ENCODE measurements at regions not wholly inside any gene's neighbourhood (a gene's known extent, or its start where the extent isn't known, plus 50 kb on each side); places are given as distances from the start of the nearest gene placed in this dataset.

GRCh38 chr6:21678990-21679389 is 85.4 kb downstream of the SOX4 start:
- no peaks in the 10 kb centered on the region for H3K9me3 Mint-ChIP-seq
- no peaks in the 10 kb centered on the region for H3K4me1 Mint-ChIP-seq (ENCODE audit: low read depth)
- no peaks in the 10 kb centered on the region for H3K27me3 Mint-ChIP-seq (ENCODE audit: insufficient read depth)
- DNase-seq (ENCODE audit: low spot score): no peak
- no peaks in the 10 kb centered on the region for H3K36me3 Mint-ChIP-seq (ENCODE audit: low read depth)
- intact Hi-C loops (cut with micrococcal nuclease): no loop called here
- H3K4me3 Mint-ChIP-seq: no peak overlapping the region
- no peak overlapping the region for H3K27ac Mint-ChIP-seq

- intact Hi-C loops (cut with micrococcal nuclease): no loop called here
- Mint-ChIP-seq H3K9me3 (no peaks in the 10 kb centered on the region), H3K27ac (no peak overlapping the region), H3K4me1 (ENCODE audit: low read depth) (no peaks in the 10 kb centered on the region), H3K36me3 (ENCODE audit: low read depth) (no peaks in the 10 kb centered on the region), H3K4me3 (no peak overlapping the region), H3K27me3 (ENCODE audit: insufficient read depth) (no peaks in the 10 kb centered on the region)
- DNase-seq (ENCODE audit: low spot score): no peak
Measured at GRCh38 chr6:21679761-21680265, 86.3 kb downstream of the SOX4 start.

GRCh38 chr6:21680611-21681010 is 87.1 kb downstream of the SOX4 start:
- H3K4me1 Mint-ChIP-seq (ENCODE audit: low read depth): no peaks in the 10 kb centered on the region
- H3K4me3 Mint-ChIP-seq: no peak overlapping the region
- no peak overlapping the region for H3K27ac Mint-ChIP-seq
- no peaks in the 10 kb centered on the region for H3K36me3 Mint-ChIP-seq (ENCODE audit: low read depth)
- H3K9me3 Mint-ChIP-seq: peaks cover under 1% of the 10 kb centered on the region
- intact Hi-C loops (cut with micrococcal nuclease): no loop called here
- H3K27me3 Mint-ChIP-seq (ENCODE audit: insufficient read depth): no peaks in the 10 kb centered on the region
- DNase-seq (ENCODE audit: low spot score): no peak

- Mint-ChIP-seq H3K4me1 (ENCODE audit: low read depth) (no peaks in the 10 kb centered on the region), H3K9me3 (peaks cover 8% of the 10 kb centered on the region), H3K27ac (no peak overlapping the region), H3K4me3 (no peak overlapping the region), H3K36me3 (ENCODE audit: low read depth) (no peaks in the 10 kb centered on the region), H3K27me3 (ENCODE audit: insufficient read depth) (no peaks in the 10 kb centered on the region)
- no peak for DNase-seq (ENCODE audit: low spot score)
- intact Hi-C loops (cut with micrococcal nuclease): no loop called here
Measured at GRCh38 chr6:21690489-21690888, 96.9 kb downstream of the SOX4 start.

- intact Hi-C loops (cut with micrococcal nuclease): no loop called here
- H3K27ac Mint-ChIP-seq: no peak overlapping the region
- no peaks in the 10 kb centered on the region for H3K36me3 Mint-ChIP-seq (ENCODE audit: low read depth)
- no peak overlapping the region for H3K4me3 Mint-ChIP-seq
- no peaks in the 10 kb centered on the region for H3K4me1 Mint-ChIP-seq (ENCODE audit: low read depth)
- H3K9me3 Mint-ChIP-seq: peaks cover 4% of the 10 kb centered on the region
- H3K27me3 Mint-ChIP-seq (ENCODE audit: insufficient read depth): no peaks in the 10 kb centered on the region
- no peak for DNase-seq (ENCODE audit: low spot score)
Measured at GRCh38 chr6:21691685-21692346, 98.3 kb downstream of the SOX4 start.

- Mint-ChIP-seq H3K27ac (no peak overlapping the region), H3K9me3 (no peaks in the 10 kb centered on the region), H3K27me3 (ENCODE audit: insufficient read depth) (no peaks in the 10 kb centered on the region), H3K36me3 (ENCODE audit: low read depth) (no peaks in the 10 kb centered on the region), H3K4me1 (ENCODE audit: low read depth) (no peaks in the 10 kb centered on the region), H3K4me3 (no peak overlapping the region)
- DNase-seq (ENCODE audit: low spot score): no peak
- intact Hi-C loops (cut with micrococcal nuclease): no loop called here
Measured at GRCh38 chr6:21692721-21693120, 99.2 kb downstream of the SOX4 start.

GRCh38 chr6:21694168-21694567 is 100.6 kb downstream of the SOX4 start:
- H3K9me3 Mint-ChIP-seq: no peaks in the 10 kb centered on the region
- H3K36me3 Mint-ChIP-seq (ENCODE audit: low read depth): no peaks in the 10 kb centered on the region
- no peak for DNase-seq (ENCODE audit: low spot score)
- intact Hi-C loops (cut with micrococcal nuclease): no loop called here
- no peaks in the 10 kb centered on the region for H3K4me1 Mint-ChIP-seq (ENCODE audit: low read depth)
- H3K27ac Mint-ChIP-seq: no peak overlapping the region
- no peak overlapping the region for H3K4me3 Mint-ChIP-seq
- no peaks in the 10 kb centered on the region for H3K27me3 Mint-ChIP-seq (ENCODE audit: insufficient read depth)

GRCh38 chr6:21707524-21708319 is 114.2 kb downstream of the SOX4 start:
- H3K4me3 Mint-ChIP-seq: no peak overlapping the region
- DNase-seq (ENCODE audit: low spot score): no peak
- peaks cover 1% of the 10 kb centered on the region for H3K27me3 Mint-ChIP-seq (ENCODE audit: insufficient read depth)
- intact Hi-C loops (cut with micrococcal nuclease): no loop called here
- H3K4me1 Mint-ChIP-seq (ENCODE audit: low read depth): no peaks in the 10 kb centered on the region
- no peaks in the 10 kb centered on the region for H3K36me3 Mint-ChIP-seq (ENCODE audit: low read depth)
- no peaks in the 10 kb centered on the region for H3K9me3 Mint-ChIP-seq
- no peak overlapping the region for H3K27ac Mint-ChIP-seq

- H3K4me1 Mint-ChIP-seq (ENCODE audit: low read depth): no peaks in the 10 kb centered on the region
- H3K9me3 Mint-ChIP-seq: no peaks in the 10 kb centered on the region
- H3K27me3 Mint-ChIP-seq (ENCODE audit: insufficient read depth): peaks cover 2% of the 10 kb centered on the region
- intact Hi-C loops (cut with micrococcal nuclease): no loop called here
- H3K4me3 Mint-ChIP-seq: no peak overlapping the region
- no peak for DNase-seq (ENCODE audit: low spot score)
- H3K27ac Mint-ChIP-seq: no peak overlapping the region
- H3K36me3 Mint-ChIP-seq (ENCODE audit: low read depth): no peaks in the 10 kb centered on the region
Measured at GRCh38 chr6:21708320-21708580, 114.7 kb downstream of the SOX4 start.

- peaks cover 2% of the 10 kb centered on the region for H3K27me3 Mint-ChIP-seq (ENCODE audit: insufficient read depth)
- DNase-seq (ENCODE audit: low spot score): no peak
- H3K9me3 Mint-ChIP-seq: no peaks in the 10 kb centered on the region
- no peak overlapping the region for H3K4me3 Mint-ChIP-seq
- no peak overlapping the region for H3K27ac Mint-ChIP-seq
- intact Hi-C loops (cut with micrococcal nuclease): no loop called here
- no peaks in the 10 kb centered on the region for H3K36me3 Mint-ChIP-seq (ENCODE audit: low read depth)
- H3K4me1 Mint-ChIP-seq (ENCODE audit: low read depth): no peaks in the 10 kb centered on the region
Measured at GRCh38 chr6:21710216-21710615, 116.7 kb downstream of the SOX4 start.

- H3K27ac Mint-ChIP-seq: no peak overlapping the region
- H3K4me3 Mint-ChIP-seq: no peak overlapping the region
- no peaks in the 10 kb centered on the region for H3K4me1 Mint-ChIP-seq (ENCODE audit: low read depth)
- peaks cover 2% of the 10 kb centered on the region for H3K27me3 Mint-ChIP-seq (ENCODE audit: insufficient read depth)
- H3K9me3 Mint-ChIP-seq: no peaks in the 10 kb centered on the region
- H3K36me3 Mint-ChIP-seq (ENCODE audit: low read depth): no peaks in the 10 kb centered on the region
- no peak for DNase-seq (ENCODE audit: low spot score)
- intact Hi-C loops (cut with micrococcal nuclease): no loop called here
Measured at GRCh38 chr6:21710908-21711627, 117.5 kb downstream of the SOX4 start.

- Mint-ChIP-seq H3K27ac (no peak overlapping the region), H3K9me3 (no peaks in the 10 kb centered on the region), H3K4me1 (ENCODE audit: low read depth) (no peaks in the 10 kb centered on the region), H3K27me3 (ENCODE audit: insufficient read depth) (peaks cover 2% of the 10 kb centered on the region), H3K4me3 (no peak overlapping the region), H3K36me3 (ENCODE audit: low read depth) (no peaks in the 10 kb centered on the region)
- intact Hi-C loops (cut with micrococcal nuclease): no loop called here
- no peak for DNase-seq (ENCODE audit: low spot score)
Measured at GRCh38 chr6:21712213-21712612, 118.7 kb downstream of the SOX4 start.

GRCh38 chr6:21713481-21713880 is 119.9 kb downstream of the SOX4 start:
- intact Hi-C loops (cut with micrococcal nuclease): no loop called here
- no peak for DNase-seq (ENCODE audit: low spot score)
- no peak overlapping the region for H3K4me3 Mint-ChIP-seq
- peaks cover 2% of the 10 kb centered on the region for H3K27me3 Mint-ChIP-seq (ENCODE audit: insufficient read depth)
- H3K36me3 Mint-ChIP-seq (ENCODE audit: low read depth): no peaks in the 10 kb centered on the region
- no peaks in the 10 kb centered on the region for H3K9me3 Mint-ChIP-seq
- H3K4me1 Mint-ChIP-seq (ENCODE audit: low read depth): no peaks in the 10 kb centered on the region
- no peak overlapping the region for H3K27ac Mint-ChIP-seq
